Keratinocyte (primary cell): ENCODE measurements at regions not wholly inside any gene's neighbourhood (a gene's known extent, or its start where the extent isn't known, plus 50 kb on each side); places are given as distances from the start of the nearest gene placed in this dataset.

Experiments used
- DNase-seq: peaks from one replicate; pipeline ENCODE4 v3.0.0-alpha.2; 2011; ENCODE audit warnings: low read depth, missing footprints, low spot score
- FAIRE-seq: peaks from 2 replicates; lab custom pipeline; 2011; peaks lifted over from hg19 to GRCh38; lab: Jason Lieb, UNC
- H2AFZ ChIP-seq: 2 replicates; pipeline ENCODE4 v1.6.0; 2012; ENCODE audit warnings: low read length, control low read depth, inconsistent platforms; ENCODE audit not compliant: control insufficient read depth
- H3K27ac ChIP-seq: 2 replicates; pipeline ENCODE4 v1.5.1; 2011; ENCODE audit warnings: low read length; ENCODE audit not compliant: control insufficient read depth, insufficient read depth
- H3K27me3 ChIP-seq: 3 replicates; pipeline ENCODE4 v1.6.0; 2011; ENCODE audit warnings: low read length; ENCODE audit not compliant: control insufficient read depth, insufficient read depth; ENCODE audit errors: extremely low read depth
- H3K36me3 ChIP-seq, 2 experiments: 2 replicates in 1 of 2; 3 replicates in 1 of 2; pipeline ENCODE4 v1.5.1; 2011; ENCODE audit warnings: low read length in 2 of 2, mild to moderate bottlenecking in 1 of 2; ENCODE audit not compliant: control insufficient read depth in 2 of 2, insufficient read depth in 2 of 2; ENCODE audit errors: extremely low read depth in 1 of 2
- H3K4me1 ChIP-seq: 3 replicates; pipeline ENCODE4 v1.5.1; 2011; ENCODE audit warnings: low read length; ENCODE audit not compliant: control insufficient read depth, insufficient read depth; ENCODE audit errors: extremely low read depth
- H3K4me2 ChIP-seq: 3 replicates; pipeline ENCODE4 v1.6.0; 2011; ENCODE audit warnings: low read depth, low read length; ENCODE audit not compliant: control insufficient read depth, insufficient read depth; ENCODE audit errors: extremely low read depth
- H3K4me3 ChIP-seq, 3 experiments: fragments of 200-600 bp in 1 of 3; sonication (generic) in 1 of 3; 2 replicates in 2 of 3; 3 replicates in 1 of 3; pipeline ENCODE4 v1.5.1; 2011 to 2016; ENCODE audit warnings: low read length in 3 of 3, mild to moderate bottlenecking in 3 of 3, control low read depth in 2 of 3, inconsistent platforms in 1 of 3, low read depth in 1 of 3, mixed read lengths in 1 of 3, mixed run types in 1 of 3, moderate library complexity in 1 of 3; ENCODE audit not compliant: control insufficient read depth in 2 of 3, insufficient read depth in 2 of 3; ENCODE audit errors: extremely low read depth in 1 of 3
- H3K79me2 ChIP-seq: 2 replicates; pipeline ENCODE4 v1.6.0; 2012; ENCODE audit warnings: low read length; ENCODE audit not compliant: control insufficient read depth, insufficient read depth
- H3K9ac ChIP-seq: 3 replicates; pipeline ENCODE4 v1.6.0; 2011; ENCODE audit warnings: low read length; ENCODE audit not compliant: control insufficient read depth, insufficient read depth; ENCODE audit errors: extremely low read depth
- H3K9me1 ChIP-seq: 3 replicates; pipeline ENCODE4 v1.6.0; 2011; ENCODE audit warnings: low read length; ENCODE audit not compliant: control insufficient read depth, insufficient read depth; ENCODE audit errors: extremely low read depth
- H3K9me3 ChIP-seq: 2 replicates; pipeline ENCODE4 v1.5.1; 2012; ENCODE audit warnings: low read depth, low read length; ENCODE audit not compliant: control insufficient read depth
- H4K20me1 ChIP-seq: 3 replicates; pipeline ENCODE4 v1.6.0; 2011; ENCODE audit warnings: low read length; ENCODE audit not compliant: control insufficient read depth, insufficient read depth; ENCODE audit errors: extremely low read depth
- CTCF ChIP-seq, 3 experiments: IDR thresholded peaks in 1 of 3; conservative IDR thresholded peaks in 1 of 3; optimal IDR thresholded peaks in 1 of 3; 2 replicates in 2 of 3; 3 replicates in 1 of 3; pipeline versions ENCODE3 to v1.5.1; 2011; ENCODE audit warnings: low read length in 3 of 3, mild to moderate bottlenecking in 3 of 3, moderate library complexity in 2 of 3, control low read depth in 1 of 3, inconsistent platforms in 1 of 3; ENCODE audit not compliant: insufficient read depth in 2 of 3; ENCODE audit errors: extremely low read depth in 1 of 3
- EZH2 ChIP-seq: IDR thresholded peaks from one replicate; pipeline ENCODE4 v1.6.1; 2012; ENCODE audit warnings: inconsistent platforms, mild to moderate bottlenecking, low read length, moderate library complexity
- dilution Hi-C: fragments of 300-500 bp; cut with MboI; formaldehyde crosslinking; loops from one replicate; pipeline ENCODE4 v1.7.0; 2020; ENCODE audit warnings: low sequenced_read_pairs; ENCODE audit not compliant: extremely low pct_ligation_motif_present

DNA sequence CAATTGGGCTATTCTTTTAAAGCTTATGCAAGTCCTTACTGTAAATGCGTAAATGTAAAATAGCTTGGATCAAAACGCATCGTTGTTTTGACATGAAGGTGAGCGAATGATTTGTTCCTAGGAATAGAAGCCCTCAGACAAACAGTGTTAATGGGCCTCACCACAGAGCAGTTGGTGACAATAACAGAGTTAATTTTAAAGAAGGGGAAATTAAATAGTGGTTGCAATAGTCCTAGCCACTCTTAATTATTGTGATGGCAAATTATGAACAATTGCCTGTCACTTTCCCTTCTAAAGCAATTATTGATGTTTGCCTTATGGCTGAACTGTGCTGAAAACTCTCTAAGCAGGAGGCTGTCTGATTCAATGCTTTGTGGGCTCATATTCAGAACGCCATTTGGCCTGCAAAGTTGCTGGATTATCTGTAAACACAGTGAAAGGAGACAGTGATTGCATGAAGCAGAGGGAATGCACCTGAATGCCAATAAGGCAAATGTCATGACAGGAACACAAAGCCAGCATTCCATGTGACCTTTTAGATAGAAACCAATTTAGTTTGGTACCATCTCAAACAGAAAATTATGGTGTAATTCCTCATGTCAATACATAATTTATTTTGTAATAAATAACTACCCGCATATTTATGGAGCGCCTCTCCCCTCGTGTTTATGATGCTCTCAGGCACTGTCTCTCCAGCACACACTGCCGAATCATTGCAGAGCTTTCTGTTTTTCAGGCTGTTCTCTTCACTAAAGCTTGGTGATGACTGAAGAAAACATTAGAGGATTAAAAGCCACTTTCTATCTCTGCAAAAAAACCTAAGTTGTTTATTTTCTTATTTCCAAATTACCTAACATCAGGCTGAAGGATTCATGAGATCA lies 387.5 kb downstream of the HACE1 start:
- no peak overlapping the region for H3K4me3 ChIP-seq
- no peak for DNase-seq
- no peak overlapping the region for H3K9ac ChIP-seq
- peaks cover 5% of the 10 kb centered on the region for H3K27me3 ChIP-seq
- H3K27ac ChIP-seq: no peak overlapping the region
- no peaks in the 10 kb centered on the region for H4K20me1 ChIP-seq
- dilution Hi-C loops: no loop called here
- FAIRE-seq: no peak
- no peaks in the 10 kb centered on the region for H3K4me1 ChIP-seq
- H2AFZ ChIP-seq: no peak overlapping the region
- H3K79me2 ChIP-seq: no peaks in the 10 kb centered on the region
- H3K9me1 ChIP-seq: no peaks in the 10 kb centered on the region
- TF ChIP-seq CTCF (optimal IDR thresholded peaks at IDR 0.05 in 1 of 3, IDR thresholded peaks at IDR 0.05 in 1 of 3, conservative IDR thresholded peaks at IDR 0.05 in 1 of 3; ENCODE audit: extremely low read depth in 1 of 3, insufficient read depth in 2 of 3, low read length in 3 of 3): no peak
- no peak for TF ChIP-seq EZH2
- no peaks in the 10 kb centered on the region for H3K36me3 ChIP-seq
- no peaks in the 10 kb centered on the region for H3K9me3 ChIP-seq
- no peak overlapping the region for H3K4me2 ChIP-seq

DNA sequence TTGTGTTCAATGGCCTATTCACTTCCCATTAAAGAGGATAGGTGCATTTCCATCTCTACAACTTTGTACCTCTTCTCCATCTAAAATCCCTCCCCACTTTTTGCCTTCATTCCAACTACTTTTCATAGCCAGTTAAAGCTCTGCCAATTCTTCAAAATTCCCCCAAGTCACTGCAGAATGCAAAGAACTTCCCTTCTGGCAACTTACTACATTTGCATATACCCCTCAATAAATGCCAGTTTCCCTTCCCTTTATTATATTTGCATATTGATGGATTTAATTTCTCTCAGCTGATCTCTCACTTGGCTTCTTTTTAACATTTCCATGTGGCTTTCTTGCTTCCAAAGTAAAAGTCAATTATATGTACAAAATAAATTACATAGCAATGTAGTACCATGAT lies 393.4 kb downstream of the HACE1 start:
- H3K79me2 ChIP-seq: no peaks in the 10 kb centered on the region
- dilution Hi-C loops: no loop called here
- H3K4me2 ChIP-seq: no peak overlapping the region
- no peak overlapping the region for H2AFZ ChIP-seq
- H3K4me1 ChIP-seq: no peaks in the 10 kb centered on the region
- H3K27ac ChIP-seq: no peak overlapping the region
- FAIRE-seq: no peak
- H3K4me3 ChIP-seq: no peak overlapping the region
- no peaks in the 10 kb centered on the region for H3K9me1 ChIP-seq
- no peak overlapping the region for H3K9ac ChIP-seq
- H3K36me3 ChIP-seq: no peaks in the 10 kb centered on the region
- no peaks in the 10 kb centered on the region for H3K9me3 ChIP-seq
- TF ChIP-seq EZH2: no peak
- TF ChIP-seq CTCF (optimal IDR thresholded peaks at IDR 0.05 in 1 of 3, IDR thresholded peaks at IDR 0.05 in 1 of 3, conservative IDR thresholded peaks at IDR 0.05 in 1 of 3; ENCODE audit: extremely low read depth in 1 of 3, insufficient read depth in 2 of 3, low read length in 3 of 3): no peak
- no peaks in the 10 kb centered on the region for H3K27me3 ChIP-seq
- no peak for DNase-seq
- no peaks in the 10 kb centered on the region for H4K20me1 ChIP-seq
